ENCODE measurements at regions not wholly inside any gene's neighbourhood (a gene's known extent, or its start where the extent isn't known, plus 50 kb on each side); places are given as distances from the start of the nearest gene placed in this dataset.

GRCh38 chr2:145123606-145124005, 603.7 kb upstream of the ZEB2 start:
- Histone ChIP-seq H3K4me3 (ENCODE audit: low read depth, low read length, poor library complexity, severe bottlenecking) (no peak overlapping the region), H3K27ac (ENCODE audit: low read depth, low read length, poor library complexity, severe bottlenecking) (no peak overlapping the region), H3K9me3 (ENCODE audit: low read depth, low read length, poor library complexity, severe bottlenecking) (no peaks in the 10 kb centered on the region), H3K4me1 (ENCODE audit: insufficient read depth, low read length, poor library complexity, severe bottlenecking) (no peaks in the 10 kb centered on the region), H3K27me3 (replicated peaks; ENCODE audit: insufficient read depth, low read depth, low read length, poor library complexity) (no peaks in the 10 kb centered on the region), H3K36me3 (ENCODE audit: insufficient read depth, low read length, poor library complexity, severe bottlenecking) (no peaks in the 10 kb centered on the region)
- BruUV-seq (replicated peaks) = no TSS peak
- intact Hi-C loops (cut with micrococcal nuclease; ENCODE audit: unreplicated experiment) = no loop called here
- no peak for DNase-seq (ENCODE audit: low spot score)
- no peak for TF ChIP-seq EZH2 (IDR thresholded peaks at IDR 0.05; ENCODE audit: borderline replicate concordance, low read depth, low read length, poor library complexity, severe bottlenecking)
- TF ChIP-seq CTCF (conservative IDR thresholded peaks at IDR 0.05; ENCODE audit: low read depth, low read length) = no peak
- CTCF ChIA-PET = no interaction called here
- POLR2A ChIA-PET (ENCODE audit: low non-redundant PET) = no interaction called here

GRCh38 chr2:145119225-145119624, 599.3 kb upstream of the ZEB2 start:
- Histone ChIP-seq H3K27ac (ENCODE audit: low read depth, low read length, poor library complexity, severe bottlenecking) (no peak overlapping the region), H3K4me3 (ENCODE audit: low read depth, low read length, poor library complexity, severe bottlenecking) (no peak overlapping the region), H3K9me3 (ENCODE audit: low read depth, low read length, poor library complexity, severe bottlenecking) (no peaks in the 10 kb centered on the region), H3K27me3 (replicated peaks; ENCODE audit: insufficient read depth, low read depth, low read length, poor library complexity) (no peaks in the 10 kb centered on the region), H3K4me1 (ENCODE audit: insufficient read depth, low read length, poor library complexity, severe bottlenecking) (no peaks in the 10 kb centered on the region), H3K36me3 (ENCODE audit: insufficient read depth, low read length, poor library complexity, severe bottlenecking) (no peaks in the 10 kb centered on the region)
- no TSS peak for BruUV-seq (replicated peaks)
- CTCF ChIA-PET = no interaction called here
- intact Hi-C loops (cut with micrococcal nuclease; ENCODE audit: unreplicated experiment) = no loop called here
- no peak for TF ChIP-seq EZH2 (IDR thresholded peaks at IDR 0.05; ENCODE audit: borderline replicate concordance, low read depth, low read length, poor library complexity, severe bottlenecking)
- TF ChIP-seq CTCF (conservative IDR thresholded peaks at IDR 0.05; ENCODE audit: low read depth, low read length) = no peak
- DNase-seq (ENCODE audit: low spot score) = no peak
- POLR2A ChIA-PET (ENCODE audit: low non-redundant PET) = interaction anchor here (0.7 kb wide), 1 partner anchor 337 kb away, joined by 3 read pairs; no protein-coding TSS in a partner anchor

GRCh38 chr2:145116834-145117725, 597.2 kb upstream of the ZEB2 start:
- no peak for TF ChIP-seq EZH2 (IDR thresholded peaks at IDR 0.05; ENCODE audit: borderline replicate concordance, low read depth, low read length, poor library complexity, severe bottlenecking)
- no peak for TF ChIP-seq CTCF (conservative IDR thresholded peaks at IDR 0.05; ENCODE audit: low read depth, low read length)
- Histone ChIP-seq H3K27ac (ENCODE audit: low read depth, low read length, poor library complexity, severe bottlenecking) (no peak overlapping the region), H3K4me1 (ENCODE audit: insufficient read depth, low read length, poor library complexity, severe bottlenecking) (no peaks in the 10 kb centered on the region), H3K4me3 (ENCODE audit: low read depth, low read length, poor library complexity, severe bottlenecking) (no peak overlapping the region), H3K36me3 (ENCODE audit: insufficient read depth, low read length, poor library complexity, severe bottlenecking) (no peaks in the 10 kb centered on the region), H3K9me3 (ENCODE audit: low read depth, low read length, poor library complexity, severe bottlenecking) (no peaks in the 10 kb centered on the region), H3K27me3 (replicated peaks; ENCODE audit: insufficient read depth, low read depth, low read length, poor library complexity) (no peaks in the 10 kb centered on the region)
- intact Hi-C loops (cut with micrococcal nuclease; ENCODE audit: unreplicated experiment) = no loop called here
- POLR2A ChIA-PET (ENCODE audit: low non-redundant PET) = interaction anchor here (0.7 kb wide), 1 partner anchor 1966 kb away, joined by 5 read pairs; no protein-coding TSS in a partner anchor
- CTCF ChIA-PET = no interaction called here
- DNase-seq (ENCODE audit: low spot score) = no peak
- no TSS peak for BruUV-seq (replicated peaks)
